Right ventricle myocardium superior (tissue), 1 donor: ENCODE measurements at regions not wholly inside any gene's neighbourhood (a gene's known extent, or its start where the extent isn't known, plus 50 kb on each side); places are given as distances from the start of the nearest gene placed in this dataset.

Experiments used
- ATAC-seq: fragments of 200-7000 bp; cut with Tn5 transposase; one replicate; pipeline ENCODE4 v1.9.1; 2020; ENCODE audit warnings: mild to moderate bottlenecking; ENCODE audit not compliant: poor library complexity
- DNase-seq: peaks from one replicate; pipeline ENCODE4 v3.0.0-alpha.2; 2020
- intact Hi-C: fragments of 100-400 bp; cut with DNase I; formaldehyde crosslinking; loops from one replicate; pipeline ENCODE4 v1.11.2; 2022
- donor health status: DM: no; HTN: yes; CAD: no; lungs with severe emphysema.

GRCh38 chr16:6482696-6483468, 849.8 kb upstream of the RBFOX1 start:
- intact Hi-C loops, result no loop called here
- ATAC-seq (no peak), DNase-seq (no peak)

GRCh38 chr16:6481894-6482293, 850.8 kb upstream of the RBFOX1 start:
- intact Hi-C loops, result no loop called here
- DNase-seq, result no peak
- no peak for ATAC-seq

GRCh38 chr16:6453742-6454141, 878.9 kb upstream of the RBFOX1 start:
- ATAC-seq (no peak), DNase-seq (no peak)
- intact Hi-C loops, result no loop called here

- ATAC-seq (no peak), DNase-seq (no peak)
- intact Hi-C loops, result no loop called here
Observed at GRCh38 chr16:6447021-6447790, 885.4 kb upstream of the RBFOX1 start.

- DNase-seq (no peak), ATAC-seq (no peak)
- intact Hi-C loops, result no loop called here
Observed at GRCh38 chr16:6446370-6446769, 886.3 kb upstream of the RBFOX1 start.

GRCh38 chr16:6439129-6439528, 893.5 kb upstream of the RBFOX1 start:
- no peak for DNase-seq
- intact Hi-C loops, result no loop called here
- no peak for ATAC-seq

GRCh38 chr16:6428861-6429260, 903.8 kb upstream of the RBFOX1 start:
- no peak for DNase-seq
- intact Hi-C loops, result no loop called here
- no peak for ATAC-seq

- DNase-seq (no peak), ATAC-seq (no peak)
- intact Hi-C loops, result no loop called here
Observed at GRCh38 chr16:6427621-6428020, 905.0 kb upstream of the RBFOX1 start.

GRCh38 chr16:6407596-6407995, 925.0 kb upstream of the RBFOX1 start:
- ATAC-seq, result no peak
- DNase-seq, result no peak
- intact Hi-C loops, result no loop called here

GRCh38 chr16:6406028-6406427, 926.6 kb upstream of the RBFOX1 start:
- intact Hi-C loops, result no loop called here
- DNase-seq (no peak), ATAC-seq (no peak)

GRCh38 chr16:6382924-6383459, 949.7 kb upstream of the RBFOX1 start:
- DNase-seq, result no peak
- intact Hi-C loops, result no loop called here
- ATAC-seq, result no peak

GRCh38 chr16:6381896-6382295, 950.7 kb upstream of the RBFOX1 start:
- ATAC-seq (no peak), DNase-seq (no peak)
- intact Hi-C loops, result no loop called here

- intact Hi-C loops, result no loop called here
- DNase-seq (no peak), ATAC-seq (no peak)
Observed at GRCh38 chr16:6377956-6378355, 954.7 kb upstream of the RBFOX1 start.

GRCh38 chr16:6375465-6376075, 957.1 kb upstream of the RBFOX1 start:
- DNase-seq, result no peak
- intact Hi-C loops, result no loop called here
- ATAC-seq, result no peak

GRCh38 chr16:6374821-6375220, 957.8 kb upstream of the RBFOX1 start:
- DNase-seq (no peak), ATAC-seq (no peak)
- intact Hi-C loops, result no loop called here

GRCh38 chr16:6364846-6365245, 967.8 kb upstream of the RBFOX1 start:
- intact Hi-C loops, result no loop called here
- no peak for ATAC-seq
- DNase-seq, result no peak

GRCh38 chr16:6363896-6364607, 968.6 kb upstream of the RBFOX1 start:
- ATAC-seq (no peak), DNase-seq (no peak)
- intact Hi-C loops, result no loop called here

- ATAC-seq (no peak), DNase-seq (no peak)
- intact Hi-C loops, result no loop called here
Observed at GRCh38 chr16:6363396-6363795, 969.2 kb upstream of the RBFOX1 start.

GRCh38 chr16:6362321-6362720, 970.3 kb upstream of the RBFOX1 start:
- no peak for ATAC-seq
- no peak for DNase-seq
- intact Hi-C loops, result no loop called here
